PC-3 (cell line): ENCODE measurements at regions not wholly inside any gene's neighbourhood (a gene's known extent, or its start where the extent isn't known, plus 50 kb on each side); places are given as distances from the start of the nearest gene placed in this dataset.

Source experiments
- ATAC-seq: fragments of 200-7000 bp; cut with Tn5 transposase; 2 replicates; pipeline ENCODE4 v1.9.1; 2020; ENCODE audit warnings: mild to moderate bottlenecking, moderate library complexity
- BruUV-seq: library from RNA; stranded (reverse); fragments of 400-500 nt; replicated peaks from 2 replicates; lab custom pipeline; 2021; lab: Mats Ljungman, UMichigan
- CTCF ChIA-PET: fragments of 300-600 bp; sonication (Branson Sonifier 250); formaldehyde crosslinking; loops from one replicate; lab custom pipeline; 2022; ENCODE audit warnings: antibody characterized with exemption; lab: Charles Lee
- POLR2A ChIA-PET: fragments of 300-600 bp; sonication (Branson Sonifier 250); formaldehyde crosslinking; loops from one replicate; lab custom pipeline; 2022; ENCODE audit warnings: antibody characterized with exemption; ENCODE audit not compliant: unreplicated experiment; lab: Charles Lee
- DNase-seq: peaks from one replicate; pipeline ENCODE4 v3.0.0-alpha.2; 2015
- H2AFZ ChIP-seq: fragments of 300-600 bp; sonication (generic); 2 replicates; pipeline ENCODE4 v1.6.0; 2016; ENCODE audit warnings: antibody characterized with exemption, low read length
- H3F3A ChIP-seq: fragments of 300-600 bp; sonication (generic); one replicate; pipeline ENCODE4 v1.6.0; 2017; ENCODE audit warnings: antibody characterized with exemption, low read length, control low read depth, mild to moderate bottlenecking; ENCODE audit not compliant: unreplicated experiment
- H3K27ac ChIP-seq: fragments of 300-600 bp; sonication (generic); 2 replicates; pipeline ENCODE4 v1.5.1; 2016; ENCODE audit warnings: mild to moderate bottlenecking, low read length
- H3K27me3 ChIP-seq: fragments of 300-600 bp; sonication (generic); 2 replicates; pipeline ENCODE4 v1.6.1; 2016; ENCODE audit warnings: low read length, mixed read lengths
- H3K36me3 ChIP-seq: fragments of 300-600 bp; sonication (generic); 2 replicates; pipeline ENCODE4 v1.6.1; 2016; ENCODE audit warnings: low read depth, mixed run types, low read length, mixed read lengths
- H3K4me1 ChIP-seq: fragments of 300-600 bp; sonication (generic); 2 replicates; pipeline ENCODE4 v1.5.1; 2016; ENCODE audit warnings: low read length; ENCODE audit not compliant: insufficient read depth
- H3K4me2 ChIP-seq: fragments of 300-600 bp; sonication (generic); 2 replicates; pipeline ENCODE4 v1.6.0; 2016; ENCODE audit warnings: low read length
- H3K4me3 ChIP-seq: fragments of 300-600 bp; sonication (generic); 2 replicates; pipeline ENCODE4 v1.5.1; 2016; ENCODE audit warnings: mild to moderate bottlenecking, low read length, mixed read lengths
- H3K79me2 ChIP-seq: fragments of 300-600 bp; sonication (generic); 2 replicates; pipeline ENCODE4 v1.6.1; 2017; ENCODE audit warnings: low read length, mixed read lengths
- H3K9ac ChIP-seq: fragments of 300-600 bp; sonication (generic); 2 replicates; pipeline ENCODE4 v1.6.0; 2016; ENCODE audit warnings: mild to moderate bottlenecking, low read length
- H3K9me2 ChIP-seq: fragments of 300-600 bp; sonication (generic); replicated peaks from 2 replicates; pipeline ENCODE4 v1.6.1; 2016; ENCODE audit warnings: mixed run types, low read length, mixed read lengths
- H3K9me3 ChIP-seq: fragments of 300-600 bp; sonication (generic); 2 replicates; pipeline ENCODE4 v1.6.1; 2016; ENCODE audit warnings: low read length, mixed read lengths
- H4K20me1 ChIP-seq: fragments of 300-600 bp; sonication (generic); 2 replicates; pipeline ENCODE4 v1.6.1; 2016; ENCODE audit warnings: low read length, mixed read lengths
- EZH2 ChIP-seq: fragments of 300-600 bp; sonication (generic); IDR thresholded peaks from one replicate; pipeline ENCODE4 v1.6.1; 2017; ENCODE audit warnings: antibody characterized with exemption, mild to moderate bottlenecking, low read length; ENCODE audit not compliant: unreplicated experiment
- EZH2phosphoT487 ChIP-seq: fragments of 300-600 bp; sonication (generic); IDR thresholded peaks from 2 replicates; pipeline ENCODE4 v1.6.1; 2018; ENCODE audit warnings: mild to moderate bottlenecking, antibody characterized with exemption, low read length, borderline replicate concordance
- intact Hi-C: fragments of 100-400 bp; cut with micrococcal nuclease; formaldehyde crosslinking; loops from 2 replicates; pipeline ENCODE4 v1.9.0; 2023
- TF ChIP-seq, protein P1 (sequence below): fragments of 300-600 bp; sonication (generic); conservative IDR thresholded peaks from 2 replicates; pipeline ENCODE4 v1.5.1; 2017; ENCODE audit warnings: antibody characterized with exemption, low read depth, mild to moderate bottlenecking, low read length

GRCh38 chr1:229135773-229136172, 135.1 kb upstream of the RAB4A start:
- Histone ChIP-seq H3K36me3 (no peaks in the 10 kb centered on the region), H3K27me3 (peaks cover 48% of the 10 kb centered on the region), H2AFZ (no peak overlapping the region), H3F3A (no peaks in the 10 kb centered on the region), H4K20me1 (no peaks in the 10 kb centered on the region), H3K9me2 (no peaks in the 10 kb centered on the region), H3K27ac (no peak overlapping the region), H3K4me1 (no peaks in the 10 kb centered on the region), H3K4me2 (no peak overlapping the region), H3K4me3 (no peak overlapping the region), H3K9me3 (no peaks in the 10 kb centered on the region), H3K9ac (no peak overlapping the region), H3K79me2 (no peaks in the 10 kb centered on the region)
- no TSS peak for BruUV-seq
- no peak for TF ChIP-seq EZH2phosphoT487
- TF ChIP-seq, protein P1, sequence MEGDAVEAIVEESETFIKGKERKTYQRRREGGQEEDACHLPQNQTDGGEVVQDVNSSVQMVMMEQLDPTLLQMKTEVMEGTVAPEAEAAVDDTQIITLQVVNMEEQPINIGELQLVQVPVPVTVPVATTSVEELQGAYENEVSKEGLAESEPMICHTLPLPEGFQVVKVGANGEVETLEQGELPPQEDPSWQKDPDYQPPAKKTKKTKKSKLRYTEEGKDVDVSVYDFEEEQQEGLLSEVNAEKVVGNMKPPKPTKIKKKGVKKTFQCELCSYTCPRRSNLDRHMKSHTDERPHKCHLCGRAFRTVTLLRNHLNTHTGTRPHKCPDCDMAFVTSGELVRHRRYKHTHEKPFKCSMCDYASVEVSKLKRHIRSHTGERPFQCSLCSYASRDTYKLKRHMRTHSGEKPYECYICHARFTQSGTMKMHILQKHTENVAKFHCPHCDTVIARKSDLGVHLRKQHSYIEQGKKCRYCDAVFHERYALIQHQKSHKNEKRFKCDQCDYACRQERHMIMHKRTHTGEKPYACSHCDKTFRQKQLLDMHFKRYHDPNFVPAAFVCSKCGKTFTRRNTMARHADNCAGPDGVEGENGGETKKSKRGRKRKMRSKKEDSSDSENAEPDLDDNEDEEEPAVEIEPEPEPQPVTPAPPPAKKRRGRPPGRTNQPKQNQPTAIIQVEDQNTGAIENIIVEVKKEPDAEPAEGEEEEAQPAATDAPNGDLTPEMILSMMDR, result no peak
- TF ChIP-seq EZH2, result no peak
- intact Hi-C loops, result no loop called here
- ChIA-PET POLR2A (no interaction called here), CTCF (no interaction called here)
- ATAC-seq (no peak), DNase-seq (no peak)

DNA sequence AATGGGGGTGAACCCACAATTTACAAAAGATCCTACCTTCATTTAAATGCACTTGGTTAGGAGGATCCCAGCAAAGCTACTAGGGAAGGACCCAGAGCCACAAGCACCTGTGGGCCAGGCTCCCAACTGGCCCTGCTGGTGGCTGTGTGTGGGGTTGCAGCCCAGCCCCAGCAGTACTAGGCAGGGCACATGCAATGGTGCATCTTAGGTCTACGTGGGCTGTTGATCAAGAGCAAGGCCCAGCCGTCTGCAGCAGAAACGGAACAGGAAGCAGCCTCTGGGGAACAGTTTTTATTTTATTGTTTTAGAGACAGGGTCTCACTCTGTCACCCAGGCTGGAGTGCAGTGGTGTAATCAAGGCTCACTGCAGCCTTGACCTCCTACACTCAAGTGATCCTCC, 134.1 kb upstream of the RAB4A start:
- H3K9me3 ChIP-seq, result no peaks in the 10 kb centered on the region
- no peaks in the 10 kb centered on the region for H3F3A ChIP-seq
- BruUV-seq, result no TSS peak
- CTCF ChIA-PET, result no interaction called here
- no peak overlapping the region for H3K27ac ChIP-seq
- intact Hi-C loops, result no loop called here
- H4K20me1 ChIP-seq, result no peaks in the 10 kb centered on the region
- TF ChIP-seq EZH2, result no peak
- TF ChIP-seq, protein P1, result no peak
- no peak for TF ChIP-seq EZH2phosphoT487
- no peak overlapping the region for H3K4me2 ChIP-seq
- no peaks in the 10 kb centered on the region for H3K36me3 ChIP-seq
- no peak for DNase-seq
- no peaks in the 10 kb centered on the region for H3K79me2 ChIP-seq
- no peak overlapping the region for H3K9ac ChIP-seq
- H3K9me2 ChIP-seq, result no peaks in the 10 kb centered on the region
- POLR2A ChIA-PET, result no interaction called here
- peaks cover 48% of the 10 kb centered on the region for H3K27me3 ChIP-seq
- H2AFZ ChIP-seq, result no peak overlapping the region
- no peak for ATAC-seq
- no peaks in the 10 kb centered on the region for H3K4me1 ChIP-seq
- no peak overlapping the region for H3K4me3 ChIP-seq

DNA sequence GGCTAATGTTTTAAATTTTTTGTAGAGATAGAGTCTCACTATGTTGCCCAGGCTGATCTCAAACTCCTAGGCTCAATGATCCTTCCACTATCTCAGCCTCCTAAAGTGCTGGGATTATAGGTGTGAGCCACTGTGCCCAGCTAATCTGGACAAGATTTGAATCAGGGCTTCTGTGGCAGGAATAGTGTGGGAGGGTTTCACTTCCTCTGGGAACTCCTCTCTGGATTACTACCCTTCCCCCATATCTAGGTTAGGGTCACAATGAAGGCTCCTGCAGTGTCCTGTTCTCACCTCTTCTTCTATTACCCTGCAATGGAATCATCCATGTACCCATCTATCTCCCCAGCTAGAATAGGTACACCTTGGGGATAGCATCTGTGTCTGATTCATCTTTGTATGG, 133.6 kb upstream of the RAB4A start:
- Histone ChIP-seq H3K27ac (no peak overlapping the region), H3K4me3 (no peak overlapping the region), H3F3A (no peaks in the 10 kb centered on the region), H3K27me3 (peaks cover 44% of the 10 kb centered on the region), H3K9me3 (no peaks in the 10 kb centered on the region), H3K9me2 (no peaks in the 10 kb centered on the region), H3K36me3 (no peaks in the 10 kb centered on the region), H2AFZ (no peak overlapping the region), H3K4me2 (no peak overlapping the region), H4K20me1 (no peaks in the 10 kb centered on the region), H3K79me2 (no peaks in the 10 kb centered on the region), H3K4me1 (no peaks in the 10 kb centered on the region), H3K9ac (no peak overlapping the region)
- DNase-seq, result no peak
- ChIA-PET POLR2A (no interaction called here), CTCF (no interaction called here)
- intact Hi-C loops, result no loop called here
- TF ChIP-seq, protein P1, result no peak
- no peak for TF ChIP-seq EZH2phosphoT487
- TF ChIP-seq EZH2, result no peak
- BruUV-seq, result no TSS peak
- no peak for ATAC-seq
